Pulmonary artery endothelial cell (primary cell): ENCODE measurements at regions not wholly inside any gene's neighbourhood (a gene's known extent, or its start where the extent isn't known, plus 50 kb on each side); places are given as distances from the start of the nearest gene placed in this dataset.

Experiments used
- DNase-seq: peaks from one replicate; pipeline ENCODE4 v3.0.0-alpha.2; 2011; ENCODE audit warnings: low read depth, low spot score

GRCh38 chr7:113825832-113826231 lies 93.0 kb downstream of the PPP1R3A start:
- DNase-seq: no peak

- DNase-seq: no peak
These were observed 94.5 kb downstream of the PPP1R3A start for GRCh38 chr7:113824117-113824823.

GRCh38 chr7:113819474-113819873 lies 99.3 kb downstream of the PPP1R3A start:
- no peak for DNase-seq

DNA sequence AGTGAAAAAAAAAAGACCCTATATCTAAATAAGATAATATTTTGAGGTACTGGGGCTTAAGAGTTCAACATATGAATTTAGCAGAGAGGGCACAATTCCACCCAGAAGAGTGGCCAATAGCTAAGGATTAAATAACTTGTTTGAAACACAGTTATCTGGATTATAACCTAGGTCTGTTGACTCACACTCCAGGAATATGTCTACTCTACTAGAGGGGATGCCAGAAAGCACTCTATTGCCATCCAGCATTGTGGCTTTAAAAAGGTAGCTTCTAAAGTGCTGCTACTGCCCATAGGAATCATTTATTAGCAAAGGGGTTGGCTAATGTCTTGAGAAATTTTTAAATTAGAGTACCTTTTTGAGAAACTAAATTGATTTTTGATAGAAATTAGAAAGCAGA lies 102.2 kb downstream of the PPP1R3A start:
- DNase-seq: no peak

- DNase-seq: no peak
These were observed 105.3 kb downstream of the PPP1R3A start for GRCh38 chr7:113813471-113813870.

DNA sequence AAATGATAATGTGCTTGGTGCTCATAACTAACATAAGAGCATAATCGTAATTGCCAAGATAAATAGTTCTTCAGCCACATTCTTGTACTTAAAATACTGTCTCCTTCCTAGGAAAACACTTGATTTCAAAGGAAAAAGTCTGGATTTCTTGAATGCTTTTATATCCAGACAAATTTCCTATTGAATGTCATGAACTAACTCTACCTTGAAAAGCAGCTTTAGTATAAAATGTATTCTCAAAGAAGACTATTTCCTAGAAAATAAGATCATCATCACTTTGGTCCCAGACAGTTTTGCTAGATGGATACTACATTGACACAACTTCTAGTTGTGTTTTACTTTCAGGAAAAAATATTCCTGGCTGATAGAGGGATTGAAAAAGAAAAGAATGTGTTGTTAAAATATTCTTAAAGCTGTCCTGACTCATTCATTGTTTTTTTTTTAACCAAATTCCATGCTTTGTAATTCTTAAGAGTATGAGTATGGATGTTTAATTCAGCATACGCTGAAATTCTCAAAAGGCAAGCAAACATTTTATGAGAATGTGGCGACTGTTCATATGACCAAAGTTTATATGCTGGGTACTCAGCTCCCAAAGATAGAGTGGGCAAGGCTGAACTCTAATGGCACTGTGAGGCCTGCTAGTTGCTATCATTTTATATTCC lies 106.1 kb downstream of the PPP1R3A start:
- no peak for DNase-seq

- no peak for DNase-seq
These were observed 108.6 kb downstream of the PPP1R3A start for GRCh38 chr7:113810080-113810744.

DNA sequence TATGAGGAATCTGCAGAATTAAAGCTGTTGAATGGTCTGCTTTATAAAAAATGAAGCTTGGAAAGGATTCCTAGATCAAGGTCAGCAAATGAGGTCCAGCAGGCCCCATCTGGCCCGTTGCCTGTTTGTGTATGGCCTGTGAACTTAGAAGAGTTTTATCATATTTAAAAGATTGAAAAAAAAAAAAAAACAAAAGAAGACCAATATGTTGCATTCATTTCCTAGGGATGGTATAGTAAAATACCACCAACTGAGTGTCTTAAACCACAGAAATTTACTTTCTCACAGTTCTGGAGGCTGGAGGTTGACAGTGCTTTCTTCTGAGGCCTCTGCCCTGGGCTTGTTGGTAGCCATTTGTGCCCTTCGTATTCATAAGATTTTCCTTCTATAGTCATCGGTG lies 109.2 kb downstream of the PPP1R3A start:
- DNase-seq: no peak

- DNase-seq: no peak
These were observed 112.0 kb downstream of the PPP1R3A start for GRCh38 chr7:113806633-113807327.

DNA sequence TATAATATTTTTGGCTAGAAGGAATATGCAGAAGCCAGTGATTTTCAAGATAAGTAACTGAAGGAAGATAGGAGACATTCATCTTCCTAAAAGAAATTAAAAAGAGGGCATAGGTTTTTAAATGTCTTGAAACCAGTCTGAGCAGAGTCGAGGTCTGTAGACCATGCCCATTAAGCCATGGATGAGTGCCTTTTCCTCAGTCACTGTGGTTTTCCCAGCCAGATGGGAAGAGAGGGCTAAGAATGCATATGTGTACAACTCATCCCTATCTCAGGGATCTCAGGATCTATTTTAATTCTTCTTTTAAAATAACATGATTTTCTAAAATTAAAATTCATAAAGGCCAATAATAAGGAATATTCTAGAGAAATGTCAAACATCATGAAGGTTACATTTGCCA lies 112.8 kb downstream of the PPP1R3A start:
- DNase-seq: no peak

DNA sequence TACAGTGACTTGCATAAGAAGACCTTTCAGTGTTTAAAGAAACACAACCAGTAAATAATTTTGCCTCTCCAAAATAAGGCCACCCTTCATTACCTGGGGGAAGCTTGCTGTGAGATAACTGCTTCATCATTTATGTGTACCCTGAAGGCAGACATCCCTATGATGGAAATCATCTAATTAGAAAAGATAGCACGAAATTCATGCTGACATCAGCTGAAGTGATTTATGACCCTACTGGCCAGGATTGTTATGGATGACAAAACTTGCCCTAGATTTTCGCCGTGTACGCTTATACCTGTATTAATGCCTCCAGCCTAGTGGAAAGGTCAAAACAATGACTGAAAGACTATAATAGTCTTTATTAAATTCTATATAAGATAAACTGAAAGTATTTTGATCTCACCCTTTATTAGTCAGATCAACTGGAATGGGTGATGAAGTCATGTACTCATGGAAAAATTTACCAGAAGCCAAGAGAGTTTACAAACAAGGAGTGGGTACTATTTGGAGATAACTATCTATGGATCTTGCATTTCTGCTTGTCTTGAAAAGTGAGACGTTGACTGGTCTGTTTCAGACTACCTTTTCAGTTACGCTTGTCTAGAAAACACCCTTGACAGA lies 114.2 kb downstream of the PPP1R3A start:
- no peak for DNase-seq

- DNase-seq: no peak
These were observed 117.1 kb downstream of the PPP1R3A start for GRCh38 chr7:113801751-113802150.

- no peak for DNase-seq
These were observed 118.0 kb downstream of the PPP1R3A start for GRCh38 chr7:113800826-113801225.

DNA sequence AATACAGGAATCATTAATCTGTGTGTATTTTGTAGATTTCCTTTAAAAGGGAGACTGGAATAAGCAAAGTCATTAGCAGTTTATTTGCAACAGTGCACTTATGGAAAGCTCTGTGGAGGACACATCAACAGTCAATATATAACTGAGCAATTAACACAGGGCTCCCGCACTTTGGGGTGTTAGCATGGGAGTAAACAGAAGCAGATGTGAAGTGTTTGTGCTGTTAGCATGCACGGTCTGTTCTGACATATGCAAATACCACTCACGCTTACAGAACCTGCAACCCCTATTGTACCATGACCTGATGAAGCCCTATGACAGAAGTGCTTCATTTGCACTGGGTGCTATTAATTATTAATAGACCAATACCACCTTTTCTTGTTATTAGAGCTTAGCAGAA lies 118.9 kb downstream of the PPP1R3A start:
- no peak for DNase-seq

- no peak for DNase-seq
These were observed 121.3 kb downstream of the PPP1R3A start for GRCh38 chr7:113797420-113798010.

DNA sequence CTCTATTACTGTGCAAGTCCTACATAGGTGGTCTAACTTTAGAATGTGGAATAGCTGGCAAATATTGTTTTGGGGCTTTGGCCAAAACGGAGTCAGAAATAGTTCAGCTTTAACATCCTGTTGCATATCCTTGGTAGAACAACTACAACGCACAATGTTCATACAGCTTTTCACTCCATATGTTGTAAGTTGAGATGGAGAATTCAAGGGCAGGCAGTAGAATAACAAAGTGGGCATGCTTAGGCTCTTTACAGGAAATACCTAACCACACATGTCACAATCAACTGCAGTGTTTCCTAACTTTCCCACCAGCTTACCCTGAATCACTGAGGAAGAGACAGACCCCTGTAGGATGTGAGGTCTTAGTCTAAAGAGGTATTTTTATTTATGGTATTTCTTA lies 122.3 kb downstream of the PPP1R3A start:
- DNase-seq: peak; percentile 44

- no peak for DNase-seq
These were observed 124.2 kb downstream of the PPP1R3A start for GRCh38 chr7:113794573-113794972.

- no peak for DNase-seq
These were observed 125.6 kb downstream of the PPP1R3A start for GRCh38 chr7:113793171-113793570.

DNA sequence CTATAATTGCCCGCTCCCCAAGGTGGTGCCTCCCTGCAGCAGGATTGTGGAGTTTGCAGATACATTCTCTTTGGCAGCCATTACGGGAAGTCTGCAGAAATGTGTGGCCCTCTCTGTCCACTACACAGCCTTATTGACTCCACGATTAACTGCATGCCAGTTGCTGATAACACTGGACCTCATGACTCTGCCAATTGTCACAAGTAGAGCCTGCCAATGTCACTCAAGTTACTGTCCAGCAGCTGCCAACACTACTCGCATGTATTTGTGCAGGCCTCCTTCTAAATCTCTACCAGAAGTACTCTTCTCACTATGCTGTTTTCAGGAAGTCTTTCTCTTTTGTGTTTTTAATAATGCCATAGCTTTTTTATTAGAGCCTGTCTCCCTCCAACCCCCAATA lies 128.8 kb downstream of the PPP1R3A start:
- DNase-seq: no peak

GRCh38 chr7:113787106-113787505 lies 131.7 kb downstream of the PPP1R3A start:
- no peak for DNase-seq

GRCh38 chr7:113784956-113785355 lies 133.9 kb downstream of the PPP1R3A start:
- no peak for DNase-seq
